ENCODE measurements at regions not wholly inside any gene's neighbourhood (a gene's known extent, or its start where the extent isn't known, plus 50 kb on each side); places are given as distances from the start of the nearest gene placed in this dataset.

DNA sequence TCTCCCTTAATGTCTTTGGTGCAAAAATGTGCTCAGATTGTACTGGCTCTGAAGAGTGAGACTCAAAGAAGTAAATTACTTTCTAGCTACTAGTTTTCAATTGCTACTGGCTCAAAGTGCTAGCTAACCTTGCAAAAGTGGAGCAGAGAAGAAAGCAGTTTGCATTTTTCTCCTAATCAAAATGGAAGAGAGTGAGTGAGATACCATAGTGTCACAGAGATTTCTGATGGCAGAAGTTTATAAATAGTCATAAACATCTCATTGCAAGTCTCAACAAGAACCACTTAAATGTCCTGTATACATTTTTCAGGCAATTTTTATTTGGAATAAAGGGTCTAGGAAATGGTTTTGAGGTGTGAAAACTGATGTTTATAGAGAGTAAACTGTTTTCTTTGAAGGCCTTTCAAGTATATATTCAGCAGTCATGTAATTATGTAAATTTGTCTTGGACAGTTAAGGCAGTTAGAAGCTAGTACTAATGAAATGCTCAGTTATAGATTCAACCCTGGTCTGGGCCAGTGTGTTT, 237.7 kb upstream of the GOLIM4 start (continued):
- TF ChIP-seq, protein P1, sequence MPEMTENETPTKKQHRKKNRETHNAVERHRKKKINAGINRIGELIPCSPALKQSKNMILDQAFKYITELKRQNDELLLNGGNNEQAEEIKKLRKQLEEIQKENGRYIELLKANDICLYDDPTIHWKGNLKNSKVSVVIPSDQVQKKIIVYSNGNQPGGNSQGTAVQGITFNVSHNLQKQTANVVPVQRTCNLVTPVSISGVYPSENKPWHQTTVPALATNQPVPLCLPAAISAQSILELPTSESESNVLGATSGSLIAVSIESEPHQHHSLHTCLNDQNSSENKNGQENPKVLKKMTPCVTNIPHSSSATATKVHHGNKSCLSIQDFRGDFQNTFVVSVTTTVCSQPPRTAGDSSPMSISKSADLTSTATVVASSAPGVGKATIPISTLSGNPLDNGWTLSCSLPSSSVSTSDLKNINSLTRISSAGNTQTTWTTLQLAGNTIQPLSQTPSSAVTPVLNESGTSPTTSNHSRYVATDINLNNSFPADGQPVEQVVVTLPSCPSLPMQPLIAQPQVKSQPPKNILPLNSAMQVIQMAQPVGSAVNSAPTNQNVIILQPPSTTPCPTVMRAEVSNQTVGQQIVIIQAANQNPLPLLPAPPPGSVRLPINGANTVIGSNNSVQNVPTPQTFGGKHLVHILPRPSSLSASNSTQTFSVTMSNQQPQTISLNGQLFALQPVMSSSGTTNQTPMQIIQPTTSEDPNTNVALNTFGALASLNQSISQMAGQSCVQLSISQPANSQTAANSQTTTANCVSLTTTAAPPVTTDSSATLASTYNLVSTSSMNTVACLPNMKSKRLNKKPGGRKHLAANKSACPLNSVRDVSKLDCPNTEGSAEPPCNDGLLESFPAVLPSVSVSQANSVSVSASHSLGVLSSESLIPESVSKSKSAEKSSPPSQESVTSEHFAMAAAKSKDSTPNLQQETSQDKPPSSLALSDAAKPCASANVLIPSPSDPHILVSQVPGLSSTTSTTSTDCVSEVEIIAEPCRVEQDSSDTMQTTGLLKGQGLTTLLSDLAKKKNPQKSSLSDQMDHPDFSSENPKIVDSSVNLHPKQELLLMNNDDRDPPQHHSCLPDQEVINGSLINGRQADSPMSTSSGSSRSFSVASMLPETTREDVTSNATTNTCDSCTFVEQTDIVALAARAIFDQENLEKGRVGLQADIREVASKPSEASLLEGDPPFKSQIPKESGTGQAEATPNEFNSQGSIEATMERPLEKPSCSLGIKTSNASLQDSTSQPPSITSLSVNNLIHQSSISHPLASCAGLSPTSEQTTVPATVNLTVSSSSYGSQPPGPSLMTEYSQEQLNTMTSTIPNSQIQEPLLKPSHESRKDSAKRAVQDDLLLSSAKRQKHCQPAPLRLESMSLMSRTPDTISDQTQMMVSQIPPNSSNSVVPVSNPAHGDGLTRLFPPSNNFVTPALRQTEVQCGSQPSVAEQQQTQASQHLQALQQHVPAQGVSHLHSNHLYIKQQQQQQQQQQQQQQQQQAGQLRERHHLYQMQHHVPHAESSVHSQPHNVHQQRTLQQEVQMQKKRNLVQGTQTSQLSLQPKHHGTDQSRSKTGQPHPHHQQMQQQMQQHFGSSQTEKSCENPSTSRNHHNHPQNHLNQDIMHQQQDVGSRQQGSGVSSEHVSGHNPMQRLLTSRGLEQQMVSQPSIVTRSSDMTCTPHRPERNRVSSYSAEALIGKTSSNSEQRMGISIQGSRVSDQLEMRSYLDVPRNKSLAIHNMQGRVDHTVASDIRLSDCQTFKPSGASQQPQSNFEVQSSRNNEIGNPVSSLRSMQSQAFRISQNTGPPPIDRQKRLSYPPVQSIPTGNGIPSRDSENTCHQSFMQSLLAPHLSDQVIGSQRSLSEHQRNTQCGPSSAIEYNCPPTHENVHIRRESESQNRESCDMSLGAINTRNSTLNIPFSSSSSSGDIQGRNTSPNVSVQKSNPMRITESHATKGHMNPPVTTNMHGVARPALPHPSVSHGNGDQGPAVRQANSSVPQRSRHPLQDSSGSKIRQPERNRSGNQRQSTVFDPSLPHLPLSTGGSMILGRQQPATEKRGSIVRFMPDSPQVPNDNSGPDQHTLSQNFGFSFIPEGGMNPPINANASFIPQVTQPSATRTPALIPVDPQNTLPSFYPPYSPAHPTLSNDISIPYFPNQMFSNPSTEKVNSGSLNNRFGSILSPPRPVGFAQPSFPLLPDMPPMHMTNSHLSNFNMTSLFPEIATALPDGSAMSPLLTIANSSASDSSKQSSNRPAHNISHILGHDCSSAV (CRISPR knock-in tag; IDR thresholded peaks at IDR 0.05; ENCODE audit: borderline replicate concordance): no peak
- TF ChIP-seq, protein P2, sequence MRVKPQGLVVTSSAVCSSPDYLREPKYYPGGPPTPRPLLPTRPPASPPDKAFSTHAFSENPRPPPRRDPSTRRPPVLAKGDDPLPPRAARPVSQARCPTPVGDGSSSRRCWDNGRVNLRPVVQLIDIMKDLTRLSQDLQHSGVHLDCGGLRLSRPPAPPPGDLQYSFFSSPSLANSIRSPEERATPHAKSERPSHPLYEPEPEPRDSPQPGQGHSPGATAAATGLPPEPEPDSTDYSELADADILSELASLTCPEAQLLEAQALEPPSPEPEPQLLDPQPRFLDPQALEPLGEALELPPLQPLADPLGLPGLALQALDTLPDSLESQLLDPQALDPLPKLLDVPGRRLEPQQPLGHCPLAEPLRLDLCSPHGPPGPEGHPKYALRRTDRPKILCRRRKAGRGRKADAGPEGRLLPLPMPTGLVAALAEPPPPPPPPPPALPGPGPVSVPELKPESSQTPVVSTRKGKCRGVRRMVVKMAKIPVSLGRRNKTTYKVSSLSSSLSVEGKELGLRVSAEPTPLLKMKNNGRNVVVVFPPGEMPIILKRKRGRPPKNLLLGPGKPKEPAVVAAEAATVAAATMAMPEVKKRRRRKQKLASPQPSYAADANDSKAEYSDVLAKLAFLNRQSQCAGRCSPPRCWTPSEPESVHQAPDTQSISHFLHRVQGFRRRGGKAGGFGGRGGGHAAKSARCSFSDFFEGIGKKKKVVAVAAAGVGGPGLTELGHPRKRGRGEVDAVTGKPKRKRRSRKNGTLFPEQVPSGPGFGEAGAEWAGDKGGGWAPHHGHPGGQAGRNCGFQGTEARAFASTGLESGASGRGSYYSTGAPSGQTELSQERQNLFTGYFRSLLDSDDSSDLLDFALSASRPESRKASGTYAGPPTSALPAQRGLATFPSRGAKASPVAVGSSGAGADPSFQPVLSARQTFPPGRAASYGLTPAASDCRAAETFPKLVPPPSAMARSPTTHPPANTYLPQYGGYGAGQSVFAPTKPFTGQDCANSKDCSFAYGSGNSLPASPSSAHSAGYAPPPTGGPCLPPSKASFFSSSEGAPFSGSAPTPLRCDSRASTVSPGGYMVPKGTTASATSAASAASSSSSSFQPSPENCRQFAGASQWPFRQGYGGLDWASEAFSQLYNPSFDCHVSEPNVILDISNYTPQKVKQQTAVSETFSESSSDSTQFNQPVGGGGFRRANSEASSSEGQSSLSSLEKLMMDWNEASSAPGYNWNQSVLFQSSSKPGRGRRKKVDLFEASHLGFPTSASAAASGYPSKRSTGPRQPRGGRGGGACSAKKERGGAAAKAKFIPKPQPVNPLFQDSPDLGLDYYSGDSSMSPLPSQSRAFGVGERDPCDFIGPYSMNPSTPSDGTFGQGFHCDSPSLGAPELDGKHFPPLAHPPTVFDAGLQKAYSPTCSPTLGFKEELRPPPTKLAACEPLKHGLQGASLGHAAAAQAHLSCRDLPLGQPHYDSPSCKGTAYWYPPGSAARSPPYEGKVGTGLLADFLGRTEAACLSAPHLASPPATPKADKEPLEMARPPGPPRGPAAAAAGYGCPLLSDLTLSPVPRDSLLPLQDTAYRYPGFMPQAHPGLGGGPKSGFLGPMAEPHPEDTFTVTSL (CRISPR knock-in tag; IDR thresholded peaks at IDR 0.05; ENCODE audit: borderline replicate concordance): no peak
- no peak for TF ChIP-seq SMYD3 (CRISPR knock-in tag; IDR thresholded peaks at IDR 0.05)
- no peak for TF ChIP-seq GPN1 (CRISPR knock-in tag; IDR thresholded peaks at IDR 0.05; ENCODE audit: borderline replicate concordance)
- no peak for TF ChIP-seq PHB2 (IDR thresholded peaks at IDR 0.05; ENCODE audit: partially characterized antibody)
- TF ChIP-seq, protein P3, sequence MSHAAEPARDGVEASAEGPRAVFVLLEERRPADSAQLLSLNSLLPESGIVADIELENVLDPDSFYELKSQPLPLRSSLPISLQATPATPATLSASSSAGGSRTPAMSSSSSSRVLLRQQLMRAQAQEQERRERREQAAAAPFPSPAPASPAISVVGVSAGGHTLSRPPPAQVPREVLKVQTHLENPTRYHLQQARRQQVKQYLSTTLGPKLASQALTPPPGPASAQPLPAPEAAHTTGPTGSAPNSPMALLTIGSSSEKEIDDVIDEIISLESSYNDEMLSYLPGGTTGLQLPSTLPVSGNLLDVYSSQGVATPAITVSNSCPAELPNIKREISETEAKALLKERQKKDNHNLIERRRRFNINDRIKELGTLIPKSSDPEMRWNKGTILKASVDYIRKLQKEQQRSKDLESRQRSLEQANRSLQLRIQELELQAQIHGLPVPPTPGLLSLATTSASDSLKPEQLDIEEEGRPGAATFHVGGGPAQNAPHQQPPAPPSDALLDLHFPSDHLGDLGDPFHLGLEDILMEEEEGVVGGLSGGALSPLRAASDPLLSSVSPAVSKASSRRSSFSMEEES (CRISPR knock-in tag; IDR thresholded peaks at IDR 0.05): no peak
